A204.1 (cell line): ENCODE measurements at regions not wholly inside any gene's neighbourhood (a gene's known extent, or its start where the extent isn't known, plus 50 kb on each side); places are given as distances from the start of the nearest gene placed in this dataset.

Experiments used
- FAIRE-seq: peaks from 2 replicates; lab custom pipeline; 2012; peaks lifted over from hg19 to GRCh38; lab: Jason Lieb, UNC

- no peak for FAIRE-seq
Measured at GRCh38 chr15:38860674-38861073, 296.1 kb upstream of the RASGRP1 start.

DNA sequence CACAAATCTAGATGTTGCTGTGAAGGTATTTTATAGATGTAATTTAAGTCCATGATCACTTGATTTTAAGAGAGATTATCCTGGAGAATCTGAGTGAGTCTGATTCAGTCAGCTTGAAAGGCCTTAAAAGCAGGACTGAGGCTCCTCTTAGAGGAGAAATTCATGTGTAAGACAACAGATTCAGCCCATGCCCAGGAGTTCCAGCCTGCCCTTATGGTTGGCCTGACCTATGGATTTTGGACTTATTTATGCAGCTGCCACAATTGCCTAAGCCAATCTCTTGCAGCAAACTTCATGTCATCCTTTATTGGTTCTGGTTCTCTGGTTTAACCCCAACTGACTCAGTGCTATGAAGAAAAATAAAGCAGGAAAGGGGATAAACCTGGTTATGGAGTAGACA is 296.5 kb upstream of the RASGRP1 start:
- FAIRE-seq = no peak

- FAIRE-seq = no peak
Measured at GRCh38 chr15:38862099-38862498, 297.5 kb upstream of the RASGRP1 start.

GRCh38 chr15:38863381-38863780 is 298.8 kb upstream of the RASGRP1 start:
- no peak for FAIRE-seq

GRCh38 chr15:38864122-38864521 is 299.5 kb upstream of the RASGRP1 start:
- no peak for FAIRE-seq

DNA sequence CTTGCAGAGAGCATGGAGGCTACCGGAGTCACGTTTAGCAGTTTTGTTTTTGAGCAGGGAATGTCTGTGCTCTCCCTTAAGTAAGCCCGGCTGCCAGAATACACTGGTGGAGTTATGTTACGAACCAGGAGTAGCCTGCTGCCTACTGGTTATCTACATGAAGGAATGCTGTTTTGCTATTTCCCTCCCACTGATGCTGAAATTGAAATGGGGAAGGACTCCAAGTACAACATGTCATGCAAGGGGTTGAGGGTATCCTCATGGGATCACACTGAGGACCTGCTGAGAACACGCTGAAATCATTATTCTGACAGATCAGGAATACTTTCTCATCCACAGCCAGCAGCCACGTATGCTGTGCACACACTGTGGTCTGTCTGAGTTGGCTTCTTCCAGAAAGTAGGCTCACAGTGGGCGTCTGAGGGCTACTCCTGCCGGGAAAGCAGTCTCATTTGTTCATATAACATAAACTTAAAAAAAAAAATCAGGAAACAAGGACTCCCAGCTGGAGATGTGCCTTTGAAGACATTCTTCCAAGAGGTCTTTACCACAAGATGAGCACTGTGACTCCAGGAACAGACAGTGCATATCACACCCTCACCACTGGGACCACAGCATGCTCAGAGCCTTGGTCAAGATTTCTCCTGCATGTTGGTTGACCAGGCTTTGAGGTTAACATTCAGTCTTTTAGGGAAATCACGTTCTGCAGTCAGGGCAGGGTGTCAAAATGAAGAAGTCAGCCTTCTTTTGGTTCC is 300.4 kb upstream of the RASGRP1 start:
- FAIRE-seq = no peak

DNA sequence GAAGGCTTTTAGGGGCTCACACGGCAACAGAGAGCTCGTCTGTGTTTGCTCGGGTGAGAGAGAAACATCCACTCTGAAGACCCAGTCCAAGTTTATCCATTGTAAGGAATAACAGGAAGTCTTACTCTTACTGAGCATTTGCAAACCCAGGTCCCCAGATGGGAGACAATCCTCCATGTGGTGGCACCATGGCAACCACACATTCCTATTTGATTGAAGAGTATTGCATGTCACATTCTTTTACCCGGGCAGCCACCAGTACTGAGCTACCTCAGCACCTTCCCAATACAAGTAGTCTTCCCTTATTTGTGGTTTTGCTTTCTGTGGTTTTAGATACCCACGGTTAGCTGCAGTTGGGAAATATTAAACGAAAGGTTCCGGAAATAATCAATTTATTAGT is 302.9 kb upstream of the RASGRP1 start:
- no peak for FAIRE-seq

GRCh38 chr15:38868326-38869114 is 303.9 kb upstream of the RASGRP1 start:
- no peak for FAIRE-seq

GRCh38 chr15:38871638-38872037 is 307.0 kb upstream of the RASGRP1 start:
- no peak for FAIRE-seq

DNA sequence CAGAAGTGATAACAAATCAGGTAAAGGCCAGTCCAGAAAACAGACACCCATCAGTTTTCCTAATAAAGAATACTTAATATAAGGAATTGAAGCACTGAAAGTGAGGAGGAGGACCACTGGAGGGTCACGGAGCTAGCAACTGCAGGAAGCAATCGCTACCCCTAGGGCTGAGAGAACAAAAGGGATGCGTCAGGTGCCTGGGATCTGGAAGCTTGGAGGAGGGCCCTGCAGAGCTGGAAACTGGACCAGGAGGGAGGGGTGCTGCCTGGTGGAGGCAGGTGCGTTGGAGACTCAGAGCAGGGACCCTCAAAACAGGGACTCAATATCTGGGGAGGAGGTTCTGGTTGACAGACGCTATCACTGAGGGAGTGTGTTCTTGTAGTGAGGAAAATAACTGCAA is 308.1 kb upstream of the RASGRP1 start:
- FAIRE-seq = no peak

DNA sequence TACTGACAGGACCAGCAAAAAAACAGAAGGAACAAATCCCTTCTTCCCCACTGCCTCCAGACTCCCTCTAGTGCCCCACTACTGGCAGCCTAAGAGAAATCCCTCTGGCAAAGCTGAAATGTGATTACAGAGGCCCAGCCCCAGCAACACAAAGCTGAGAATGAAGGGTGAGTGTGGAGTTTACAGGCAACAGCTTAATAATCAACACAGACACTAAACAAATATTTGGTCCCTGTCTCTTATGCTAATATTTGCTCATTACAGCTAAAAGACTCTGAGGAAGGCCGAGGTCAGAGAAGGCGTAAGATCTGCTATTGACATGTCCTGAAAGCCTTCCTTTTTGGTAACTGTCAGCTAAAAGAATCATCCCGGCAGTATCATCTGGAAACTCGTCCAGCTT is 308.5 kb upstream of the RASGRP1 start:
- no peak for FAIRE-seq

DNA sequence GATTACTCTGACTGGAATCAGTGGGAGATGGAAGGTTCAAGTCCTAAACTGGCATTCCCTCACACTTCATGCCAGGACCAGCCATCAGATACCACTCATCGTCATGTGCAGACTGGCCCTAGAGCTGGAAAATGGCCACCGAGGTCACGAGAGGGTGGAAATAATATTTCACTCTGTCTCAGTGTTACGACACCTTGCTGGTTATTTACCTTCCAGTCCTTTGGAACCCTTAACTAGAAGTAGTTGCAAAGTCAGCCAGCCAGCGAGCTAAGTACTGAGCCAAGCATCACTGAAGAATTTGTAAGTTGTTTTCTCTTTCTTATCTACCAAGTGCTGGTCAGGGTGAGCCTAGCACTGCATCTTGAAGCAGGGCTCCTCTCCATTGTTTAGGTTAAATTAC is 309.9 kb upstream of the RASGRP1 start:
- no peak for FAIRE-seq

DNA sequence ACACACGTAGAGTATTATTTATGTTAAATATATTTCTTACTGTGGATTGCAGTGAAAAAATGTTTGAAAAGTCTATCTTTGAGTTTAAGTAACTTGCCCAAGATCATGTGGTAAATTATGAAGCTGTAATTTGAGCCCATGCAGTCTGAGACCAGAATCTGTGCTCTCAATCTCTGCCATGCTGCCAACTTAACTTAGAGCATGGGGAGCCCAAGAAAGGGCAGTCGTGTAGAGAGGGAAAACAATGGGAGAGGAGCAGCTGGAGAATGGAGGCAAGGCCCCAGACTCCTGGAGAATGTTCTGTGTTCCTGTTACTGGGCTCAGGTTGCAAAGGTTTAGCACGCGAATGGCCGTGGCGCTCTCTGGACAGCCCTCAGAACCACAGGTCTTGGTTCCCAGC is 311.6 kb upstream of the RASGRP1 start:
- FAIRE-seq = no peak

GRCh38 chr15:38876621-38877020 is 312.0 kb upstream of the RASGRP1 start:
- FAIRE-seq = no peak

DNA sequence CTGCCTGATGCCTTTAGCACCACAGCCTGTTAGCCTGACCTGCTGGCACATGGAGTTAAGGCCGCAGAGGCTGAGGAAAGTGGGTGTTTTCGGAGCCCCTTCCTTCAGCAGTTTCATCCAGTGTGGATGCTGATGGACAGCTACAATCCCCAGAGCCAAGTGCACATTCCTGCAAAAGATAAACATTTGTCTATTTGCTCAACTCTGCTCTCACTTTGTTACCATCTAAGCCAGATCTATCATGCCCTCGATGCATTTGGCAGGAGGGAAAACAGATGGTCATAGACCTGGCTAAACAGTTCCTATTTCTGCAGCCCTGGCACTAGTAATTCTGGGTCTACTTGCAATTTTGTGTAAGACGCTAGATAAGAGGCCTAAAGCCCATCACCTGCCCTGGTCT is 312.9 kb upstream of the RASGRP1 start:
- no peak for FAIRE-seq

DNA sequence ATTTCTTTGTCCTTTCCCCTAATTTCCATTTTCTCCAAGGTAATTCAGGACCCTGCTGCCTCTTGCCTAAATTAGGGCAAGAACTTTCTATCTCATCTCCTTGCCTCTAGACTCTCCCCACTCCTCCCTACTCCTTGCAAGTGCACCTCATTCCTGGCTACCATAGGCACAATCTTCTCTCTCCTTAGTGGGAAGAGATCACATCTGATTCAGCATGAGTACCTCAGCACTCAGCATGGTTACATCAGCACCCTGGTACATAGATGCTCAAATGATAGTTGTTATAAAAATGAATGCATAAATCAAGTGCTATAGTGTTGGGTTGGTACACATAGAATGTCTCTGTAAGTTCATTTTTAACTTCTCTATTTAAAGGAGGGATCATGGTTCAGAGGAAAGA is 313.4 kb upstream of the RASGRP1 start:
- no peak for FAIRE-seq

DNA sequence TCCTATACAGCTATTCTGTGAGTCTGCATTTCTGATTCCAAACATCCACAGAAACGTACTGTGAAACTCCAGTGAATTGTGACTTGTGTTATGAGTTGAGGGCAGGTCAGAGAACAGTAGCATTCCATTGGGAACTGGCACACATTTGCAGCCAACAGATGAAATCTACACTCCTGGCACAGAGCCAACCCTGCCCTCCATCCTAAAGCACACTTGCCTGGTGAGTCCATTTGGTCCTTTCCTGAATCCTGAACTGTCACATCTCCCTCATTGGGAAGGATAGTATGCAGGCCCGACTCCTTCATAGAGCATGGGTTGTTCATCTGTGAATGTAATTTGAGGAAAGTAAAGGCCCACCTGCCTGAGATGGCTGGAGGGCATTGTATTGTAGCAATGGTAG is 314.3 kb upstream of the RASGRP1 start:
- FAIRE-seq = no peak

DNA sequence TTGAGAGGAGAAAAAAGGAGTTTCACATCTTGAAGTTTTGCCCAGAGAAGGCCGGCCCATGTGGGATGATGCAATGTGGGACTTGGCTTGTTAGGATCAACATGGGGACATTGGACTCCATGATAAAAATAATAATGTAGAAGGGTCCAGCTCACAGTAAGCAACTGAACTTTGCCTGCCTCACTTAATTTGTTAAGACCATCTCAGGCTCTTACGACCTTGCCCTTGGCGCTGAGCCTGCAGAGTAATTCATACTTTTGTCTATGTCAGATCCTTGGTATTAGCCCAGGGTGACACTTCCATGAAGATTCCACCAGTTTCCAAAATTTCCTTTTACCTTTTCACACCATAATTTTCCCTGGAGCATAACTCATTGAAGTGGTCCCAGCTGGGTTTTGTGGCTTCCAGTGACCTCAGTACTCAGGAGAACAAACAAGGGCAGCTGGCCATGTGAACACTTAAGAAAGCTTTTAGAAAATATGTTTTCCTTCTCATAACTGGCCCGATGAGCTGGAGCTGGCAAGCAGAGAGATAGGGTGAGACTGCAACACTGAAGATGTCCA is 315.4 kb upstream of the RASGRP1 start:
- no peak for FAIRE-seq

GRCh38 chr15:38882221-38882620 is 317.6 kb upstream of the RASGRP1 start:
- FAIRE-seq = no peak

DNA sequence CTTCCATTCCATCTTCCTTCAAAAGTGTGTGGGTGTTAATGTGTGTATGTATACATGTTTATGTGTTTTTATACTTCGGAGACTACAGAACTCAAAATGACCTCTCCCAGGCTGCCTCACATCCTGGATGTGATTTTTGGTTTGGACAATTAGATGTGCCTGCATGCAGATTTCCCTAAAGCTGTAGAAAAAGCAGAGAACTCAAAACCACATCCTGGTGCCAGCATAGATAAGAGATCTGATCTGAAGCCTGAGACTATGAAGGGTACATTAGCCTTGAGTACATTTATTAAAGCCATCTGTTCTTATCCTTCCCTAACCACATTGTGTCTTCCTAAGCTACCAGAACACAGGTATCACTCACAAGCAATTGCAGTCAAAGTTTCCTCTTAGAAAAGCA is 319.4 kb upstream of the RASGRP1 start:
- FAIRE-seq = no peak

DNA sequence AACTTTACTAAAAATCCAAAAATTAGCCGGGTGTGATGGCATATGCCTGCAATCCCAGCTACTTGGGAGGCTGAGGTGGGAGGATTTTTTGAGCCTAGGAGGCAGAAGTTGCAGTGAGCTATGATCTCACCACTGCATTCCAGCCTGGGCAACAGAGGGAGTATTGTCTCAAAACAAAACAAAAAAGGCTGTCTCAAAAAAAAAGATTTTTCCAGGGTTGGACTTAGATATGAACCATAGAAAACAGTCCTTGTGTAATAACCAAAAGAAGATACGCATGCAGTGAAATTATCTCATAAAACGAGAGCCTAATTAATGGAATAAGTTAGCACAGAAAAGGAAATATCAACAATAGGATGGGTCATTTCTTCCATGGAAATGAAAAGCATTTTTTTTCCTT is 320.4 kb upstream of the RASGRP1 start:
- no peak for FAIRE-seq

GRCh38 chr15:38885471-38885952 is 320.9 kb upstream of the RASGRP1 start:
- no peak for FAIRE-seq
